ENCODE measurements at regions not wholly inside any gene's neighbourhood (a gene's known extent, or its start where the extent isn't known, plus 50 kb on each side); places are given as distances from the start of the nearest gene placed in this dataset.

DNA sequence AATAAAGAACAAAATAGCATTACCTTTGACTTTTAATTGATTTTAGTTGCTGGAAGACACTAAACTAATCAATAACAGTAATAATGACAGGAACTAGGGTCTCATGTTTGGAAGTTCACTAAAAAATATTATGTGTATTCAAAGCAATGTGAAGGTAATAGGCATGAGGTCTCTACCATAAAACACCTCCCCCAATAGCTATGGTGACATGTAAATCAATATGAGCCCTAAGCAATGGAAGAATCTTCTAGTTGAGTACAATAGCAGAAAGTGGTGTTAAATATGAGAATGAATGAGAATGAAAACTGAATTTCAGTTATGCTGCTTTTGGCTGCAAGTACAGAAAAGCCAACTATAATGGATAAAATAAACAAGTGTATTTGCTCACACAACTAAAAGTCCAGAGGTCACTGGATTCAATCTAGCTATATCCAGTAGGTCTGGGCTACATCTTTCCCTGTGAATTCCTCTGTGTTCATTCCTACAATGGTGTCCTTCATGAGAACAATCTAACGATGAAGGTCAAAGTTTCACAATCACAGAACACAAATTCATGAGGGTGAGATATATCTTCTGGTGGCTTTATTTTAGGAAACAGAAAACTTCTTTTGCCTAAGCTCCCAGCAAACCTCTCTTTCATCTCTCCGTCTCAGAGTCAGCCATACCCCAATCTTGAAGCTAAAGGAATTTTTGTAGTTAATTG is 728.0 kb downstream of the FSCB start:
- TF ChIP-seq, protein P1, sequence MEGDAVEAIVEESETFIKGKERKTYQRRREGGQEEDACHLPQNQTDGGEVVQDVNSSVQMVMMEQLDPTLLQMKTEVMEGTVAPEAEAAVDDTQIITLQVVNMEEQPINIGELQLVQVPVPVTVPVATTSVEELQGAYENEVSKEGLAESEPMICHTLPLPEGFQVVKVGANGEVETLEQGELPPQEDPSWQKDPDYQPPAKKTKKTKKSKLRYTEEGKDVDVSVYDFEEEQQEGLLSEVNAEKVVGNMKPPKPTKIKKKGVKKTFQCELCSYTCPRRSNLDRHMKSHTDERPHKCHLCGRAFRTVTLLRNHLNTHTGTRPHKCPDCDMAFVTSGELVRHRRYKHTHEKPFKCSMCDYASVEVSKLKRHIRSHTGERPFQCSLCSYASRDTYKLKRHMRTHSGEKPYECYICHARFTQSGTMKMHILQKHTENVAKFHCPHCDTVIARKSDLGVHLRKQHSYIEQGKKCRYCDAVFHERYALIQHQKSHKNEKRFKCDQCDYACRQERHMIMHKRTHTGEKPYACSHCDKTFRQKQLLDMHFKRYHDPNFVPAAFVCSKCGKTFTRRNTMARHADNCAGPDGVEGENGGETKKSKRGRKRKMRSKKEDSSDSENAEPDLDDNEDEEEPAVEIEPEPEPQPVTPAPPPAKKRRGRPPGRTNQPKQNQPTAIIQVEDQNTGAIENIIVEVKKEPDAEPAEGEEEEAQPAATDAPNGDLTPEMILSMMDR (IDR thresholded peaks at IDR 0.05; ENCODE audit: unreplicated experiment): no peak
- no peaks in the 10 kb centered on the region for H3K27me3 Mint-ChIP-seq
- no peak overlapping the region for H3K4me3 Mint-ChIP-seq (ENCODE audit: low read depth)
- DNase-seq (ENCODE audit: low spot score, unreplicated experiment): no peak
- H3K36me3 Mint-ChIP-seq (ENCODE audit: insufficient read depth): peaks cover 3% of the 10 kb centered on the region
- peaks cover 24% of the 10 kb centered on the region for H3K4me1 Mint-ChIP-seq (ENCODE audit: low read depth)
- H3K27ac Mint-ChIP-seq: peak overlapping the region; percentile 51
- H3K9me3 Mint-ChIP-seq (ENCODE audit: low read depth): peaks cover 29% of the 10 kb centered on the region

DNA sequence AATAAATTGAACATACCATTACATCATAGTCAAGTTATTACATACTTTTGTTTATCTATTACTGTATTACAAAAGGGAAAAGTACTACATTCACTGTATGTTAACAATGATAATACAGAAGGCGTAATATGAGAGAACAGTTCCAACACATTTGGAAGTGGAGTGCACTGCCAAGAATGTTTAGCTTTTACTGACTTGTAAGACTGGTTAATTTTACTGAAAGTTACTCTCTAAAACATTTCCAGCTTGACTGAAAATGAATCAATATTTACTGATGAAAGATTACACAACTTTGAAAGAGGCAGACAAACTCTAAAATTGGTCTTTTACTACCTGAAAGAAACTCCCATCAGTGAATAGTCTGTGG is 728.5 kb downstream of the FSCB start:
- TF ChIP-seq, protein P1 (IDR thresholded peaks at IDR 0.05; ENCODE audit: unreplicated experiment): no peak
- peaks cover 29% of the 10 kb centered on the region for H3K9me3 Mint-ChIP-seq (ENCODE audit: low read depth)
- peaks cover 24% of the 10 kb centered on the region for H3K4me1 Mint-ChIP-seq (ENCODE audit: low read depth)
- no peak for DNase-seq (ENCODE audit: low spot score, unreplicated experiment)
- no peak overlapping the region for H3K4me3 Mint-ChIP-seq (ENCODE audit: low read depth)
- peaks cover 3% of the 10 kb centered on the region for H3K36me3 Mint-ChIP-seq (ENCODE audit: insufficient read depth)
- H3K27me3 Mint-ChIP-seq: no peaks in the 10 kb centered on the region
- no peak overlapping the region for H3K27ac Mint-ChIP-seq

DNA sequence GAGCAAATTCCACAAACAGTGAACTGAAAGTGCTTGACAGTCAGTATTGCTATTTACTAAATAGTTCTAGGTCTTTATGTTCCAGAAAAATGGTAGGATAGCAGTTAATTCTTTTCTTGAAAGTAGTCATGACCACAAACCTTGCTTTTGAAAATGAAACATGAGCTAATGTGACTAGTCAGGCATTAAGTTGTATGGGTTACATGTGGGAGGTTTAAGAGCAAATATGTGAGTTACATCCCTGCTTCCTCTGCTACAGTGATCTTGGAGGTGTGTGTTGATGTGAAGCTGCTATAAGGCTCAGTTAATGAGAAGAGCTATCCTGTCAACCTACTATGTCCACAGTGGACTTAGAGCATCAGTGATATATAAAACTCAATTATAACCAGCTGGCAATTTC is 741.6 kb downstream of the FSCB start:
- Mint-ChIP-seq H3K4me3 (ENCODE audit: low read depth) (no peak overlapping the region), H3K27ac (no peak overlapping the region), H3K36me3 (ENCODE audit: insufficient read depth) (no peaks in the 10 kb centered on the region), H3K27me3 (no peaks in the 10 kb centered on the region), H3K4me1 (ENCODE audit: low read depth) (no peaks in the 10 kb centered on the region), H3K9me3 (ENCODE audit: low read depth) (peaks cover 15% of the 10 kb centered on the region)
- DNase-seq (ENCODE audit: low spot score, unreplicated experiment): no peak
- TF ChIP-seq, protein P1 (IDR thresholded peaks at IDR 0.05; ENCODE audit: unreplicated experiment): no peak

DNA sequence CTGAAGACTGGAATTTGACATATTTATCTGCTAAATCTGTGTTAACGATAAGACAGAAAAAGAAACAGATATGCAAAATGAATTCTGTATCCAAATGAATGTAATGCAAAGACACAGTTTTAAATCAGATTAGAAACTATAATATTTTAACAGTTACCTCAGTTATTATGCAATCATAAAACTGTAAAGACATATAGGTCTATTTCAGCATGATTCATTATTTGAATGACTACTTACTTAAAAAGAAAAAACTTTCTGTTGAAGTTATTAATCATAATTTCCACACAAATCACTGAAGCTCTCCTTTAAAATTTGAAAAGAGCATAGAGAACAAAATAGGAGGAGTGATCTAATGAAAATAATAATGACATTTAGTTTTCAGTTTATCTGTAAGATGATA is 742.6 kb downstream of the FSCB start:
- H3K4me3 Mint-ChIP-seq (ENCODE audit: low read depth): no peak overlapping the region
- H3K36me3 Mint-ChIP-seq (ENCODE audit: insufficient read depth): no peaks in the 10 kb centered on the region
- TF ChIP-seq, protein P1 (IDR thresholded peaks at IDR 0.05; ENCODE audit: unreplicated experiment): no peak
- no peaks in the 10 kb centered on the region for H3K27me3 Mint-ChIP-seq
- H3K27ac Mint-ChIP-seq: no peak overlapping the region
- no peak for DNase-seq (ENCODE audit: low spot score, unreplicated experiment)
- H3K4me1 Mint-ChIP-seq (ENCODE audit: low read depth): no peaks in the 10 kb centered on the region
- peaks cover 15% of the 10 kb centered on the region for H3K9me3 Mint-ChIP-seq (ENCODE audit: low read depth)

DNA sequence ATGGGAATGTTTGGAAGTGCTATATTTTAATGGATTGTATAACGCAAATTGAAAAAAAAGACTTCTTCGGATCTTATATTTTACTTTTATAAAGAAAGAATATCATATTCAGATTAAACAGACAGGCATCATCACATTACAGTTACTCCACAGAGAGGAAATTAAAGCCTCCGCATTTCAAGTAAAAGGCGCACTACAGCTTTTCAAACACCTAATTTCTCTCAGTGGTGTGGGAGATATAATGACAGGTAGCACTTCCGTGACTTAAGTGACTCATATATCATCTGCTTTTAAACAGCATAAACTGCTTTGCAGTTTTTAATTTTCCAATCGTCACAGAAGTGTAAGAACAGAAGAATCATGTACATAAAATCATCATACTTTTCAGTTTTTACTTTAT is 751.4 kb downstream of the FSCB start:
- H3K9me3 Mint-ChIP-seq (ENCODE audit: low read depth): no peaks in the 10 kb centered on the region
- H3K27ac Mint-ChIP-seq: no peak overlapping the region
- H3K36me3 Mint-ChIP-seq (ENCODE audit: insufficient read depth): no peaks in the 10 kb centered on the region
- TF ChIP-seq, protein P1 (IDR thresholded peaks at IDR 0.05; ENCODE audit: unreplicated experiment): no peak
- no peak overlapping the region for H3K4me3 Mint-ChIP-seq (ENCODE audit: low read depth)
- no peaks in the 10 kb centered on the region for H3K27me3 Mint-ChIP-seq
- no peak for DNase-seq (ENCODE audit: low spot score, unreplicated experiment)
- no peaks in the 10 kb centered on the region for H3K4me1 Mint-ChIP-seq (ENCODE audit: low read depth)
